HG03097 (cell line): ENCODE measurements at regions not wholly inside any gene's neighbourhood (a gene's known extent, or its start where the extent isn't known, plus 50 kb on each side); places are given as distances from the start of the nearest gene placed in this dataset.
"Not testable (repeated sequence)": the region's sequence is repeated elsewhere in the genome, so short reads cannot be mapped to it uniquely, and the experiment has no call there.

Experiments
- ATAC-seq: cut with Tn5 transposase; IDR thresholded peaks from one replicate; pipeline ENCODE4 v1.9.1; 2021; ENCODE audit not compliant: unreplicated experiment, low FRiP score

- ATAC-seq: no peak
These were observed 167.2 kb upstream of the CDH11 start for GRCh38 chr16:65289022-65289421.

GRCh38 chr16:65287307-65287706 lies 165.4 kb upstream of the CDH11 start:
- no peak for ATAC-seq

GRCh38 chr16:65285128-65286048 lies 163.5 kb upstream of the CDH11 start:
- no peak for ATAC-seq

GRCh38 chr16:65284626-65285025 lies 162.8 kb upstream of the CDH11 start:
- no peak for ATAC-seq

- ATAC-seq: no peak
These were observed 161.4 kb upstream of the CDH11 start for GRCh38 chr16:65283181-65283651.

- no peak for ATAC-seq
These were observed 159.7 kb upstream of the CDH11 start for GRCh38 chr16:65281586-65281985.

- ATAC-seq: no peak
These were observed 159.1 kb upstream of the CDH11 start for GRCh38 chr16:65280845-65281512.

- ATAC-seq: no peak
These were observed 157.7 kb upstream of the CDH11 start for GRCh38 chr16:65279576-65279975.

GRCh38 chr16:65278874-65279273 lies 157.0 kb upstream of the CDH11 start:
- no peak for ATAC-seq

GRCh38 chr16:65274566-65274965 lies 152.7 kb upstream of the CDH11 start:
- no peak for ATAC-seq

- no peak for ATAC-seq
These were observed 151.0 kb upstream of the CDH11 start for GRCh38 chr16:65272699-65273414.

GRCh38 chr16:65271996-65272395 lies 150.1 kb upstream of the CDH11 start:
- no peak for ATAC-seq

- ATAC-seq: no peak
These were observed 146.5 kb upstream of the CDH11 start for GRCh38 chr16:65268331-65268730.

GRCh38 chr16:65263896-65264295 lies 142.0 kb upstream of the CDH11 start:
- ATAC-seq: no peak

GRCh38 chr16:65260746-65261145 lies 138.9 kb upstream of the CDH11 start:
- no peak for ATAC-seq

GRCh38 chr16:65254144-65254543 lies 132.3 kb upstream of the CDH11 start:
- ATAC-seq: no peak

GRCh38 chr16:65249768-65250167 lies 127.9 kb upstream of the CDH11 start:
- ATAC-seq: no peak

- no peak for ATAC-seq
These were observed 122.9 kb upstream of the CDH11 start for GRCh38 chr16:65244787-65245186.

GRCh38 chr16:65235339-65236177 lies 113.7 kb upstream of the CDH11 start:
- no peak for ATAC-seq

GRCh38 chr16:65234721-65235320 lies 113.0 kb upstream of the CDH11 start:
- ATAC-seq: not testable (repeated sequence)
